HEK293 (cell line): ENCODE measurements at regions not wholly inside any gene's neighbourhood (a gene's known extent, or its start where the extent isn't known, plus 50 kb on each side); places are given as distances from the start of the nearest gene placed in this dataset.

Experiments used
- CTCF ChIA-PET: fragments of 350-600 bp; formaldehyde crosslinking; extraction: SDS; loops from one replicate; lab custom pipeline; 2021; ENCODE audit warnings: antibody characterized with exemption; lab: Yijun Ruan, JAX
- POLR2A ChIA-PET: fragments of 300-600 bp; formaldehyde crosslinking; extraction: SDS; loops from one replicate; lab custom pipeline; 2020; ENCODE audit warnings: antibody characterized with exemption, inconsistent platforms; lab: Yijun Ruan, JAX
- H3K27ac ChIP-seq: fragments of 200-500 bp; sonication (Bioruptor generic); 2 replicates; pipeline ENCODE4 v1.5.1; 2014; ENCODE audit warnings: low read depth, low read length, control low read depth, inconsistent platforms; ENCODE audit errors: extremely low read depth
- H3K36me3 ChIP-seq, 2 experiments: fragments of 200-500 bp in 1 of 2; sonication (Bioruptor generic) in 1 of 2; 1 replicate in 1 of 2; 2 replicates in 1 of 2; pipeline ENCODE4 v1.5.1; 2014 to 2017; ENCODE audit warnings: inconsistent platforms in 2 of 2, low read length in 2 of 2; ENCODE audit not compliant: control insufficient read depth in 2 of 2, insufficient read depth in 1 of 2
- H3K4me1 ChIP-seq: fragments of 200-500 bp; sonication (Bioruptor generic); 2 replicates; pipeline ENCODE4 v1.5.1; 2014; ENCODE audit warnings: mild to moderate bottlenecking, low read length, inconsistent platforms; ENCODE audit not compliant: control insufficient read depth, insufficient read depth
- H3K4me3 ChIP-seq: 2 replicates; pipeline ENCODE4 v1.5.1; 2011; ENCODE audit warnings: low read depth, mild to moderate bottlenecking, control low read depth, low read length, moderate library complexity
- H3K9me3 ChIP-seq: fragments of 200-500 bp; sonication (Bioruptor generic); 2 replicates; pipeline ENCODE4 v1.5.1; 2014; ENCODE audit warnings: low read depth, low read length, inconsistent platforms; ENCODE audit not compliant: control insufficient read depth, insufficient read depth
- KLF10 ChIP-seq: fragments of 450-650 bp; IDR thresholded peaks from 2 replicates; pipeline ENCODE4 v1.5.1; 2018; ENCODE audit warnings: missing biosample characterization, mild to moderate bottlenecking, missing genetic modification characterization
- SP2 ChIP-seq: fragments of 450-650 bp; formaldehyde crosslinking; IDR thresholded peaks from 2 replicates; pipeline ENCODE4 v1.5.1; 2016; ENCODE audit warnings: missing biosample characterization, missing genetic modification characterization
- ZBTB49 ChIP-seq: fragments of 450-650 bp; formaldehyde crosslinking; IDR thresholded peaks from 2 replicates; pipeline ENCODE4 v1.5.1; 2016; ENCODE audit warnings: missing biosample characterization, missing genetic modification characterization, low read depth
- ZEB2 ChIP-seq: fragments of 450-650 bp; formaldehyde crosslinking; IDR thresholded peaks from 2 replicates; pipeline ENCODE4 v1.5.1; 2016; ENCODE audit warnings: missing biosample characterization, missing genetic modification characterization
- ZFP37 ChIP-seq: fragments of 450-650 bp; formaldehyde crosslinking; IDR thresholded peaks from 2 replicates; pipeline ENCODE4 v1.5.1; 2016; ENCODE audit warnings: missing biosample characterization, missing genetic modification characterization
- ZNF121 ChIP-seq: fragments of 450-650 bp; formaldehyde crosslinking; IDR thresholded peaks from 2 replicates; pipeline ENCODE4 v1.5.1; 2016; ENCODE audit warnings: missing biosample characterization, missing genetic modification characterization
- ZNF18 ChIP-seq: fragments of 450-650 bp; formaldehyde crosslinking; IDR thresholded peaks from 2 replicates; pipeline ENCODE4 v1.5.1; 2016; ENCODE audit warnings: missing biosample characterization, missing genetic modification characterization
- ZNF23 ChIP-seq: fragments of 450-650 bp; formaldehyde crosslinking; IDR thresholded peaks from 2 replicates; pipeline ENCODE4 v1.5.1; 2016; ENCODE audit warnings: missing biosample characterization, missing genetic modification characterization, borderline replicate concordance
- ZNF248 ChIP-seq: fragments of 450-650 bp; formaldehyde crosslinking; IDR thresholded peaks from 2 replicates; pipeline ENCODE4 v1.5.1; 2017; ENCODE audit warnings: missing biosample characterization, missing genetic modification characterization
- ZNF266 ChIP-seq: fragments of 450-650 bp; formaldehyde crosslinking; IDR thresholded peaks from 2 replicates; pipeline ENCODE4 v1.5.1; 2016; ENCODE audit warnings: missing biosample characterization, missing genetic modification characterization, low read depth
- ZNF274 ChIP-seq, 2 experiments: fragments of 200-500 bp in 1 of 2; fragments of 450-650 bp in 1 of 2; sonication (Bioruptor generic) in 1 of 2; formaldehyde crosslinking in 1 of 2; IDR thresholded peaks; 2 replicates each; pipeline versions ENCODE4 v1.5.1 to v1.6.1; 2014 to 2016; ENCODE audit warnings: borderline replicate concordance in 1 of 2, inconsistent platforms in 1 of 2, low read length in 1 of 2, missing biosample characterization in 1 of 2, missing genetic modification characterization in 1 of 2
- ZNF366 ChIP-seq: fragments of 450-650 bp; formaldehyde crosslinking; conservative IDR thresholded peaks from 2 replicates; pipeline ENCODE4 v1.5.1; 2016; ENCODE audit warnings: missing biosample characterization, missing genetic modification characterization
- ZNF510 ChIP-seq: fragments of 450-650 bp; formaldehyde crosslinking; IDR thresholded peaks from 2 replicates; pipeline ENCODE4 v1.5.1; 2018; ENCODE audit warnings: mild to moderate bottlenecking, missing genetic modification characterization, missing biosample characterization; ENCODE audit not compliant: insufficient replicate concordance
- ZNF621 ChIP-seq: fragments of 450-650 bp; formaldehyde crosslinking; IDR thresholded peaks from 2 replicates; pipeline ENCODE4 v1.5.1; 2017; ENCODE audit warnings: missing biosample characterization, missing genetic modification characterization
- TF ChIP-seq, protein P1 (sequence below): fragments of 450-650 bp; formaldehyde crosslinking; IDR thresholded peaks from 2 replicates; pipeline ENCODE4 v1.5.1; 2017; ENCODE audit warnings: missing biosample characterization, missing genetic modification characterization
- TF ChIP-seq, protein P2 (sequence below): fragments of 450-650 bp; formaldehyde crosslinking; IDR thresholded peaks from 2 replicates; pipeline ENCODE4 v1.5.1; 2016; ENCODE audit warnings: missing biosample characterization, missing genetic modification characterization
- TF ChIP-seq, protein P3 (sequence below): fragments of 450-650 bp; IDR thresholded peaks from 2 replicates; pipeline ENCODE4 v1.5.1; 2018; ENCODE audit warnings: missing biosample characterization, missing genetic modification characterization

DNA sequence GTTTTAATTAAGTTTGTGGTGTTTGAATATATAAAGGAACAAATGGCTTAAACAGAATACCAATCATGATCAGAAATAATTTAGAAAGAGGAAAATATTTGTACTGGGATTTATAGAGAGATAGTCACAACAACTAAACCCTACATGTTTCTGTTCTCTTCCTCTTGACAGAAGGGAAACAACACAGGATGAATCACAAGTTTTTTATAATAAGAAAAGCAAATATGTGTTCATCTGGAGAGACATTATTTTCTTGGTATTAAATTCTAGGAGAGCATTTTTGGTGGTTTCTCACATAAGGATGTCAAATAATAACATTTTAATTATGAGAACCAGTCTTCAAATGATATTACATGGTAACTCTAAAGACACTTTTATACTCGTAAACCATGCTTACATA lies 232.9 kb upstream of the PKP2 start (continued):
- TF ChIP-seq, protein P1, sequence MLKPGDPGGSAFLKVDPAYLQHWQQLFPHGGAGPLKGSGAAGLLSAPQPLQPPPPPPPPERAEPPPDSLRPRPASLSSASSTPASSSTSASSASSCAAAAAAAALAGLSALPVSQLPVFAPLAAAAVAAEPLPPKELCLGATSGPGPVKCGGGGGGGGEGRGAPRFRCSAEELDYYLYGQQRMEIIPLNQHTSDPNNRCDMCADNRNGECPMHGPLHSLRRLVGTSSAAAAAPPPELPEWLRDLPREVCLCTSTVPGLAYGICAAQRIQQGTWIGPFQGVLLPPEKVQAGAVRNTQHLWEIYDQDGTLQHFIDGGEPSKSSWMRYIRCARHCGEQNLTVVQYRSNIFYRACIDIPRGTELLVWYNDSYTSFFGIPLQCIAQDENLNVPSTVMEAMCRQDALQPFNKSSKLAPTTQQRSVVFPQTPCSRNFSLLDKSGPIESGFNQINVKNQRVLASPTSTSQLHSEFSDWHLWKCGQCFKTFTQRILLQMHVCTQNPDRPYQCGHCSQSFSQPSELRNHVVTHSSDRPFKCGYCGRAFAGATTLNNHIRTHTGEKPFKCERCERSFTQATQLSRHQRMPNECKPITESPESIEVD, result no peak
- TF ChIP-seq, protein P2, sequence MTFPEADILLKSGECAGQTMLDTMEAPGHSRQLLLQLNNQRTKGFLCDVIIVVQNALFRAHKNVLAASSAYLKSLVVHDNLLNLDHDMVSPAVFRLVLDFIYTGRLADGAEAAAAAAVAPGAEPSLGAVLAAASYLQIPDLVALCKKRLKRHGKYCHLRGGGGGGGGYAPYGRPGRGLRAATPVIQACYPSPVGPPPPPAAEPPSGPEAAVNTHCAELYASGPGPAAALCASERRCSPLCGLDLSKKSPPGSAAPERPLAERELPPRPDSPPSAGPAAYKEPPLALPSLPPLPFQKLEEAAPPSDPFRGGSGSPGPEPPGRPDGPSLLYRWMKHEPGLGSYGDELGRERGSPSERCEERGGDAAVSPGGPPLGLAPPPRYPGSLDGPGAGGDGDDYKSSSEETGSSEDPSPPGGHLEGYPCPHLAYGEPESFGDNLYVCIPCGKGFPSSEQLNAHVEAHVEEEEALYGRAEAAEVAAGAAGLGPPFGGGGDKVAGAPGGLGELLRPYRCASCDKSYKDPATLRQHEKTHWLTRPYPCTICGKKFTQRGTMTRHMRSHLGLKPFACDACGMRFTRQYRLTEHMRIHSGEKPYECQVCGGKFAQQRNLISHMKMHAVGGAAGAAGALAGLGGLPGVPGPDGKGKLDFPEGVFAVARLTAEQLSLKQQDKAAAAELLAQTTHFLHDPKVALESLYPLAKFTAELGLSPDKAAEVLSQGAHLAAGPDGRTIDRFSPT, result no peak
- TF ChIP-seq ZFP37 (tag by site-specific recombination), result no peak
- TF ChIP-seq, all 188 proteins: peak for 0

DNA sequence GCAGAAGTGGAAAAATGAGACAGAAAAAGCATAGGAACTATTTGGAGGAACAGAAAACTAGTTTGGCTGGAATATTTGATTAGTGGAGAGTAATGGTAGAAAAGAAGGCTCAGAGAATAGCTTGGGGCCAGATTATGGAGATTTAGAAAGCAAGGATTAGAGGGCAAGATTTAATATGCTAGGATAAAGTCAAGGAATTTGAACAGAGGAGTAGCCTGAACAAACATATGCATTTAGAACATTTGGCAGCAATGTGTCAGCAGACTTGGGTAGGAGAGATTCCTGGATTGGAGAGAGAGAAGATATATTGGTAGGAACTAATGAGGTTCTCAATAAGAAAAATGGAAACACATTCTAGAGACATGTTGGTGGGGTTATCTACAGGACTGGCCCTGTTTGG lies 229.2 kb upstream of the PKP2 start:
- Histone ChIP-seq H3K36me3 (no peaks in the 10 kb centered on the region), H3K9me3 (no peaks in the 10 kb centered on the region), H3K4me3 (no peak overlapping the region), H3K27ac (no peak overlapping the region), H3K4me1 (no peaks in the 10 kb centered on the region)
- POLR2A ChIA-PET, result no interaction called here
- CTCF ChIA-PET, result interaction anchor here (0.6 kb wide), 1 partner anchor 124 kb away, joined by 4 read pairs; no protein-coding TSS in a partner anchor
- TF ChIP-seq SP2 (tag by site-specific recombination), result no peak
- no peak for TF ChIP-seq ZNF266 (tag by site-specific recombination)
- TF ChIP-seq KLF10 (tag by site-specific recombination), result no peak
- no peak for TF ChIP-seq ZNF366 (tag by site-specific recombination)

GRCh38 chr12:33116284-33116683 lies 219.7 kb upstream of the PKP2 start:
- ChIA-PET POLR2A (no interaction called here), CTCF (no interaction called here)
- no peaks in the 10 kb centered on the region for H3K9me3 ChIP-seq
- no peaks in the 10 kb centered on the region for H3K36me3 ChIP-seq
- TF ChIP-seq ZNF121 (tag by site-specific recombination) (no peak), ZEB2 (tag by site-specific recombination) (no peak), ZNF23 (tag by site-specific recombination) (no peak), ZNF248 (tag by site-specific recombination) (no peak), ZNF18 (tag by site-specific recombination) (no peak), ZNF274 (IDR thresholded peaks at IDR 0.05; ENCODE audit: low read length) (no peak), ZNF274 (tag by site-specific recombination; IDR thresholded peaks at IDR 0.05; ENCODE audit: borderline replicate concordance) (no peak), ZBTB49 (no peak), SP2 (tag by site-specific recombination) (no peak), ZNF510 (tag by site-specific recombination) (no peak), ZNF621 (tag by site-specific recombination) (no peak)
- TF ChIP-seq, protein P3, sequence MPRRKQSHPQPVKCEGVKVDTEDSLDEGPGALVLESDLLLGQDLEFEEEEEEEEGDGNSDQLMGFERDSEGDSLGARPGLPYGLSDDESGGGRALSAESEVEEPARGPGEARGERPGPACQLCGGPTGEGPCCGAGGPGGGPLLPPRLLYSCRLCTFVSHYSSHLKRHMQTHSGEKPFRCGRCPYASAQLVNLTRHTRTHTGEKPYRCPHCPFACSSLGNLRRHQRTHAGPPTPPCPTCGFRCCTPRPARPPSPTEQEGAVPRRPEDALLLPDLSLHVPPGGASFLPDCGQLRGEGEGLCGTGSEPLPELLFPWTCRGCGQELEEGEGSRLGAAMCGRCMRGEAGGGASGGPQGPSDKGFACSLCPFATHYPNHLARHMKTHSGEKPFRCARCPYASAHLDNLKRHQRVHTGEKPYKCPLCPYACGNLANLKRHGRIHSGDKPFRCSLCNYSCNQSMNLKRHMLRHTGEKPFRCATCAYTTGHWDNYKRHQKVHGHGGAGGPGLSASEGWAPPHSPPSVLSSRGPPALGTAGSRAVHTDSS, result no peak
- no peak overlapping the region for H3K4me3 ChIP-seq
- H3K4me1 ChIP-seq, result no peaks in the 10 kb centered on the region
- no peak overlapping the region for H3K27ac ChIP-seq
